ENCODE measurements at regions not wholly inside any gene's neighbourhood (a gene's known extent, or its start where the extent isn't known, plus 50 kb on each side); places are given as distances from the start of the nearest gene placed in this dataset.

DNA sequence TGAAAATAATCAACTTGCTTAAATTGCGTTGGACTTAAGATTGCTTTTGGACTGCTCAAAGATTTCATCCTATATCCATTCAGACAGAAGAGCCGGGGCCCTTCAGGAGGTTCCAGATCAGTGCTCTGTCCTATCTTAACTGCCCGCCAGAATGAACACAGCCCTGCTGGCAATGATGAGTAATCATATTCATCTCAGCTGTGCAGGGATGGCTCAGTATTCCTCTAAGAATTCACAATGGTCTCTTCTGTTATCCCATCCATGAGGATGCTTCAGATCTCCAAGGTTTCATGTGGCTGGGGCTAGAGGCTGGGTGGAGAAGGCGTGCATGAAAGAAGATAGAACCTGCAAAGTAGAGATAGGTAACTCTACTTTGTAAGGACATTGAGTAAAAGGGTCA, 80.0 kb upstream of the NPVF start:
- Histone ChIP-seq H3K9me3 (no peaks in the 10 kb centered on the region), H3K36me3 (no peaks in the 10 kb centered on the region), H3K4me3 (no peak overlapping the region), H3K27me3 (no peaks in the 10 kb centered on the region), H3K4me1 (peaks cover 0 to 25% (median 6%) of the 10 kb centered on the region in 3 donors), H3K27ac (no peak overlapping the region)
- TF ChIP-seq POLR2A (IDR thresholded peaks at IDR 0.05) (no peak), EP300 (IDR thresholded peaks at IDR 0.05) (no peak)
- ATAC-seq: no peak
- 77% methylated on average over 3 of the region's 4 CpGs; no CpG with 5 or more reads in 1 of the 2 donors for WGBS, 2 donors (ENCODE audit: low coverage in 1 of 2)

DNA sequence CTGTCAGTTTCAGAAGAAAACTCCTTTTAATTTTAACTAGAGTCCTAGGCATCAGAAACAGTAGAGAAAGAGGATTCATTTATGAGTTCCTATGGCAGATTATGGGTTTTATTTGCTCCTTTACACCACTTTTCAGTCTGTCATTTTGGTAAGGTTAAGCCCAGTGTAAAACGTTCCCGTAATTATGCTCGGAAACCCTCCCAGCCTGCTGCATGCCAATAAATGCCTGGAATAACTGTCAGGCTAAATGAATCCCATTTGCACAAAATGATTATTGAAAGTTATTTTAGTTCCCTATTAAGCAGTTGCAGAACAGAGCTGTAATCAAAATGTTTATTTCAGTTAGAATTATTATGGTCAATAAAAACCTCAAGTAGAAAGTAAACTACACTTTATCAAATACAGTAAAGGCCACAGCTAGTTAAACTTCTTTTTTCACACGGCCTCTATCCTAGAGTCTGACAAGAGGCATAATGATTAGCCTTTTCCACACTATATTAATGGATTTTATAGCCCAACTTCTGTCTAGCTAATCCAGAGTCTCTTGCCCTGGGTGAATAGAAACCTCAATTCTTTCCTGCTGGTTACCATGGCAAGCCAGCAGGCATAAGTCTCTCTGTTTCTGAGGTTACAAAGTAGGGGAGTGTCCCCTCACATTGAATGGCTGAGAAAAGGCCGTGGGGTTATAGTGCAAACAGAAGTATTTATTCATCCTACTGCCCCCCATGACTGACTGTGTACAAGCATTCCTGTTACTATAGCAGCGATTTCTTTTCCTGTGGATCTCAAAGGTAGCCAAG, 80.8 kb upstream of the NPVF start:
- 23 to 48% methylated on average over 4 to 6 of the region's 6 CpGs for whole genome bisulfite sequencing, 2 donors (ENCODE audit: low coverage in 1 of 2)

DNA sequence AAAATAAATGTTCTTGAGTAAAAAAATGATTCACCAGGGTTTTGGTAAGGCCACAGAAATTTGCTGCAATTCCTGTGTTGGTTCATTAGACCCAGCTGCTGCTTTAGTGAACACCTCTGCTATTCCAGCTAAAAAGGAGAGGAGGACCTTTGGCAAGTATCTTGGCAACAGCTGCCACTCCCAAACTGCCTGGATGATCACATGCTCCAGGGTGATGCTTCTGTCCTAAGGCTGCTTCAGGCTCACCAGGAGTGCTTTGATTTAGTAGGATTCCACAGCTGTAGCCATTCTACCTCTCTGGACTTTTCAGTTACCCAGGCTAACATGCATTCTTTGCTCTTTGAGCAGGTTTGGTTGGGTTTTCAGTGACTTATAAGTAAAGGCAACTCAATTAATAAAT, 82.6 kb upstream of the NPVF start:
- Histone ChIP-seq H3K27me3 (no peaks in the 10 kb centered on the region), H3K36me3 (no peaks in the 10 kb centered on the region), H3K4me3 (no peak overlapping the region), H3K4me1 (peaks cover 0 to 12% (median 0%) of the 10 kb centered on the region in 3 donors), H3K9me3 (no peaks in the 10 kb centered on the region), H3K27ac (no peak overlapping the region)
- no peak for ATAC-seq
- TF ChIP-seq, protein P1, sequence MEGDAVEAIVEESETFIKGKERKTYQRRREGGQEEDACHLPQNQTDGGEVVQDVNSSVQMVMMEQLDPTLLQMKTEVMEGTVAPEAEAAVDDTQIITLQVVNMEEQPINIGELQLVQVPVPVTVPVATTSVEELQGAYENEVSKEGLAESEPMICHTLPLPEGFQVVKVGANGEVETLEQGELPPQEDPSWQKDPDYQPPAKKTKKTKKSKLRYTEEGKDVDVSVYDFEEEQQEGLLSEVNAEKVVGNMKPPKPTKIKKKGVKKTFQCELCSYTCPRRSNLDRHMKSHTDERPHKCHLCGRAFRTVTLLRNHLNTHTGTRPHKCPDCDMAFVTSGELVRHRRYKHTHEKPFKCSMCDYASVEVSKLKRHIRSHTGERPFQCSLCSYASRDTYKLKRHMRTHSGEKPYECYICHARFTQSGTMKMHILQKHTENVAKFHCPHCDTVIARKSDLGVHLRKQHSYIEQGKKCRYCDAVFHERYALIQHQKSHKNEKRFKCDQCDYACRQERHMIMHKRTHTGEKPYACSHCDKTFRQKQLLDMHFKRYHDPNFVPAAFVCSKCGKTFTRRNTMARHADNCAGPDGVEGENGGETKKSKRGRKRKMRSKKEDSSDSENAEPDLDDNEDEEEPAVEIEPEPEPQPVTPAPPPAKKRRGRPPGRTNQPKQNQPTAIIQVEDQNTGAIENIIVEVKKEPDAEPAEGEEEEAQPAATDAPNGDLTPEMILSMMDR (IDR thresholded peaks at IDR 0.05): no peak
- no peak for TF ChIP-seq EP300 (IDR thresholded peaks at IDR 0.05)
- no peak for TF ChIP-seq POLR2A (IDR thresholded peaks at IDR 0.05)
- no peak for TF ChIP-seq POLR2AphosphoS5 (IDR thresholded peaks at IDR 0.05)

More for the DNA sequence above, 80.8 kb upstream of the NPVF start:
- no peaks in the 10 kb centered on the region for H3K9me3 ChIP-seq
- H3K36me3 ChIP-seq: no peaks in the 10 kb centered on the region
- H3K4me3 ChIP-seq: no peak overlapping the region
- H3K27me3 ChIP-seq: no peaks in the 10 kb centered on the region
- no peak for ATAC-seq
- TF ChIP-seq, protein P1 (IDR thresholded peaks at IDR 0.05): no peak
- TF ChIP-seq POLR2A (IDR thresholded peaks at IDR 0.05): no peak
- no peak for TF ChIP-seq POLR2AphosphoS5 (IDR thresholded peaks at IDR 0.05)
- no peak for TF ChIP-seq EP300 (IDR thresholded peaks at IDR 0.05)
- peaks cover 0 to 16% (median 0%) of the 10 kb centered on the region in 3 donors for H3K4me1 ChIP-seq
- peak overlapping the region in 2 of 4 donors; percentile 3 to 29 for H3K27ac ChIP-seq

DNA sequence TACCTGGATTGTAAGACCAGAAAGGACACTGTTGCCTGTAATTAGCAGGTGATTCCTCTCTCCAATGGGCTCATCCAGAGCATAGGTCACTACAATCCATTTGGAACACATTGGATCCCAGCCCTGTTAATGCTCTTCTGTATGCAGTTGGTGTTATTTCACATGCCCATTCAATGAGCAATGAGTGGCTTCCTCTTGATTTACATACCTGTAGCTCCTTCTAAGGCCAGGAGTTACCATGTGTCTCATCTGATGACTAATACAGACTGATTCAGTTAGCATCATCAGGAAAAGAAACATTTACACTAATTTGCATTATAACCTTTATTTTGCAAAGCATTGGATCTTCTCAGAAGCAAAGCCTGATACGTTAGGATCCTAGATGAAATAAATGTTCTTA, 83.1 kb upstream of the NPVF start:
- Histone ChIP-seq H3K4me1 (peaks cover 0 to 12% (median 0%) of the 10 kb centered on the region in 3 donors), H3K27ac (no peak overlapping the region), H3K9me3 (no peaks in the 10 kb centered on the region), H3K36me3 (no peaks in the 10 kb centered on the region), H3K4me3 (no peak overlapping the region), H3K27me3 (no peaks in the 10 kb centered on the region)
- no peak for TF ChIP-seq POLR2A (IDR thresholded peaks at IDR 0.05)
- TF ChIP-seq POLR2AphosphoS5 (IDR thresholded peaks at IDR 0.05): no peak
- no peak for TF ChIP-seq EP300 (IDR thresholded peaks at IDR 0.05)
- TF ChIP-seq, protein P1 (IDR thresholded peaks at IDR 0.05): no peak
- WGBS, 2 donors (ENCODE audit: low coverage in 1 of 2): 88 to 91% methylated on average over 1 of the region's 1 CpG
- ATAC-seq: no peak

DNA sequence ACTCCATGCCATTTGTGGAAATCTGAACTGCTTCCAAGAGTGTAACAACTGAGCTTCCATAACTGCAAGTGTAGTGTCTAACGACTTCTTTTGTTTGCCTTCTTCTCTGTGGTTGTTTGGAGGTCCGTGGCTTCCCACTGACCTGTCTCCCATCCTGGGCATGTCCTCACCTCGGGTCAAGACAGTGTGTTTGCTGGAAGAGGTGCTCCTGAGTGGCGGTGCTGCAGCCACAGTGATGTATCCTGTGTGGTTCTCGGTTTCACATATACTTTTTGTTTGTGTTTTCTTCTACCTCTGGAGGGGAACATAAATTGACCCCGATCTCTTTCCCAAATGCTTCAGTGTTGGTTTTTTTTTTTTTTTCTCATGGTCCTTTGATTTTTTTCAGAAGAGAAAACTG, 84.7 kb upstream of the NPVF start:
- ATAC-seq: no peak
- no peak overlapping the region for H3K4me3 ChIP-seq
- no peaks in the 10 kb centered on the region for H3K9me3 ChIP-seq
- H3K36me3 ChIP-seq: no peaks in the 10 kb centered on the region
- no peak for TF ChIP-seq POLR2A (IDR thresholded peaks at IDR 0.05)
- TF ChIP-seq, protein P1 (IDR thresholded peaks at IDR 0.05): no peak
- no peak for TF ChIP-seq EP300 (IDR thresholded peaks at IDR 0.05)
- no peak for TF ChIP-seq POLR2AphosphoS5 (IDR thresholded peaks at IDR 0.05)
- no peak overlapping the region for H3K27ac ChIP-seq
- 76 to 81% methylated on average over 3 to 5 of the region's 6 CpGs for WGBS, 2 donors (ENCODE audit: low coverage in 1 of 2)
- no peaks in the 10 kb centered on the region for H3K27me3 ChIP-seq
- H3K4me1 ChIP-seq: peaks cover 0 to 12% (median 0%) of the 10 kb centered on the region in 3 donors

Data from gastroesophageal sphincter (tissue), 4 donors.